ENCODE measurements at regions not wholly inside any gene's neighbourhood (a gene's known extent, or its start where the extent isn't known, plus 50 kb on each side); places are given as distances from the start of the nearest gene placed in this dataset.

- H3K27me3 ChIP-seq: no peaks in the 10 kb centered on the region
- DNase-seq: no peak
- H3K27ac ChIP-seq: no peak overlapping the region
- WGBS, 3 donors: 67 to 73% (median 70%) methylated on average over 3 of the region's 3 CpGs
- intact Hi-C loops (cut with DNase I): no loop called here
- H3K4me1 ChIP-seq (ENCODE audit: insufficient read depth): no peaks in the 10 kb centered on the region
- no peaks in the 10 kb centered on the region for H3K9me3 ChIP-seq
- TF ChIP-seq EP300 (IDR thresholded peaks at IDR 0.05) (no peak), CTCF (IDR thresholded peaks at IDR 0.05) (no peak), POLR2A (IDR thresholded peaks at IDR 0.05) (no peak)
- H3K36me3 ChIP-seq: no peaks in the 10 kb centered on the region
- no peak overlapping the region for H3K4me3 ChIP-seq
Measured at GRCh38 chr1:208852911-208853310, 608.7 kb upstream of the PLXNA2 start.

GRCh38 chr1:208855403-208855802 is 611.2 kb upstream of the PLXNA2 start:
- DNase-seq: no peak
- Histone ChIP-seq H3K4me3 (no peak overlapping the region), H3K4me1 (ENCODE audit: insufficient read depth) (no peaks in the 10 kb centered on the region), H3K27ac (no peak overlapping the region), H3K36me3 (no peaks in the 10 kb centered on the region), H3K27me3 (no peaks in the 10 kb centered on the region), H3K9me3 (no peaks in the 10 kb centered on the region)
- intact Hi-C loops (cut with DNase I): no loop called here
- 83 to 87% (median 87%) methylated on average over 1 of the region's 1 CpG for WGBS, 3 donors
- no peak for TF ChIP-seq CTCF (IDR thresholded peaks at IDR 0.05)

- TF ChIP-seq EP300 (IDR thresholded peaks at IDR 0.05): no peak
- no peak for TF ChIP-seq POLR2A (IDR thresholded peaks at IDR 0.05)
- no peak for TF ChIP-seq CTCF (IDR thresholded peaks at IDR 0.05)
- Histone ChIP-seq H3K27me3 (no peaks in the 10 kb centered on the region), H3K27ac (no peak overlapping the region), H3K4me3 (no peak overlapping the region), H3K4me1 (ENCODE audit: insufficient read depth) (no peaks in the 10 kb centered on the region), H3K36me3 (no peaks in the 10 kb centered on the region), H3K9me3 (no peaks in the 10 kb centered on the region)
- DNase-seq: no peak
- intact Hi-C loops (cut with DNase I): no loop called here
- WGBS, 3 donors: 89 to 97% (median 91%) methylated on average over 2 of the region's 2 CpGs
Measured at GRCh38 chr1:208857465-208857864, 613.3 kb upstream of the PLXNA2 start.

GRCh38 chr1:208858738-208859137 is 614.6 kb upstream of the PLXNA2 start:
- TF ChIP-seq POLR2A (IDR thresholded peaks at IDR 0.05): no peak
- no peak for TF ChIP-seq CTCF (IDR thresholded peaks at IDR 0.05)
- TF ChIP-seq EP300 (IDR thresholded peaks at IDR 0.05): no peak
- WGBS, 3 donors: 59 to 75% (median 60%) methylated on average over 5 of the region's 5 CpGs
- no peak overlapping the region for H3K27ac ChIP-seq
- H3K27me3 ChIP-seq: no peaks in the 10 kb centered on the region
- intact Hi-C loops (cut with DNase I): no loop called here
- H3K9me3 ChIP-seq: no peaks in the 10 kb centered on the region
- no peaks in the 10 kb centered on the region for H3K4me1 ChIP-seq (ENCODE audit: insufficient read depth)
- no peaks in the 10 kb centered on the region for H3K36me3 ChIP-seq
- no peak for DNase-seq
- no peak overlapping the region for H3K4me3 ChIP-seq
